Neural progenitor cell (in vitro differentiated cells): ENCODE measurements at regions not wholly inside any gene's neighbourhood (a gene's known extent, or its start where the extent isn't known, plus 50 kb on each side); places are given as distances from the start of the nearest gene placed in this dataset.

Experiments used
- EZH2 ChIP-seq: fragments of 200-600 bp; sonication (generic); IDR thresholded peaks from 2 replicates; pipeline ENCODE4 v1.6.1; 2017; ENCODE audit warnings: antibody characterized with exemption, mild to moderate bottlenecking, moderate library complexity
- TF ChIP-seq, protein P1 (sequence below): fragments of 200-600 bp; sonication (generic); IDR thresholded peaks from 2 replicates; pipeline ENCODE4 v1.5.1; 2017; ENCODE audit warnings: antibody characterized with exemption, mild to moderate bottlenecking

- TF ChIP-seq, protein P1, sequence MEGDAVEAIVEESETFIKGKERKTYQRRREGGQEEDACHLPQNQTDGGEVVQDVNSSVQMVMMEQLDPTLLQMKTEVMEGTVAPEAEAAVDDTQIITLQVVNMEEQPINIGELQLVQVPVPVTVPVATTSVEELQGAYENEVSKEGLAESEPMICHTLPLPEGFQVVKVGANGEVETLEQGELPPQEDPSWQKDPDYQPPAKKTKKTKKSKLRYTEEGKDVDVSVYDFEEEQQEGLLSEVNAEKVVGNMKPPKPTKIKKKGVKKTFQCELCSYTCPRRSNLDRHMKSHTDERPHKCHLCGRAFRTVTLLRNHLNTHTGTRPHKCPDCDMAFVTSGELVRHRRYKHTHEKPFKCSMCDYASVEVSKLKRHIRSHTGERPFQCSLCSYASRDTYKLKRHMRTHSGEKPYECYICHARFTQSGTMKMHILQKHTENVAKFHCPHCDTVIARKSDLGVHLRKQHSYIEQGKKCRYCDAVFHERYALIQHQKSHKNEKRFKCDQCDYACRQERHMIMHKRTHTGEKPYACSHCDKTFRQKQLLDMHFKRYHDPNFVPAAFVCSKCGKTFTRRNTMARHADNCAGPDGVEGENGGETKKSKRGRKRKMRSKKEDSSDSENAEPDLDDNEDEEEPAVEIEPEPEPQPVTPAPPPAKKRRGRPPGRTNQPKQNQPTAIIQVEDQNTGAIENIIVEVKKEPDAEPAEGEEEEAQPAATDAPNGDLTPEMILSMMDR = no peak
- TF ChIP-seq EZH2 = no peak
These were observed 627.4 kb upstream of the NDST4 start for GRCh38 chr4:115740806-115741205.
